Panc1 (cell line): ENCODE measurements at regions not wholly inside any gene's neighbourhood (a gene's known extent, or its start where the extent isn't known, plus 50 kb on each side); places are given as distances from the start of the nearest gene placed in this dataset.

ENCODE experiments used
- ATAC-seq: fragments of 200-7000 bp; cut with Tn5 transposase; 2 replicates; pipeline ENCODE4 v1.9.1; 2020; ENCODE audit warnings: mild to moderate bottlenecking, moderate library complexity
- BruUV-seq: library from RNA; stranded (reverse); fragments of 400-500 nt; replicated peaks from 2 replicates; lab custom pipeline; 2021; lab: Mats Ljungman, UMichigan
- CTCF ChIA-PET: fragments of 300-600 bp; sonication (Branson Sonifier 250); formaldehyde crosslinking; loops from one replicate; lab custom pipeline; 2022; ENCODE audit warnings: antibody characterized with exemption; lab: Charles Lee
- POLR2A ChIA-PET: fragments of 300-600 bp; sonication (Branson Sonifier 250); formaldehyde crosslinking; loops from one replicate; lab custom pipeline; 2022; ENCODE audit warnings: antibody characterized with exemption; lab: Charles Lee
- DNase-seq: peaks from one replicate; pipeline ENCODE4 v3.0.0-alpha.2; 2010; ENCODE audit warnings: low read depth, low spot score
- H3K27ac ChIP-seq: 2 replicates; pipeline ENCODE4 v1.5.1; 2011; ENCODE audit warnings: mild to moderate bottlenecking, low read length, inconsistent platforms
- H3K27me3 ChIP-seq: fragments of 200-500 bp; sonication (Bioruptor generic); 2 replicates; pipeline ENCODE4 v1.6.0; 2014; ENCODE audit warnings: low read length, inconsistent platforms; ENCODE audit not compliant: control insufficient read depth, insufficient read depth
- H3K36me3 ChIP-seq: fragments of 200-500 bp; sonication (Bioruptor generic); 2 replicates; pipeline ENCODE4 v1.5.1; 2014; ENCODE audit warnings: inconsistent platforms, mild to moderate bottlenecking, low read length, moderate library complexity; ENCODE audit not compliant: control insufficient read depth, insufficient read depth
- H3K4me1 ChIP-seq: 2 replicates; pipeline ENCODE4 v1.5.1; 2011; ENCODE audit warnings: inconsistent platforms, mild to moderate bottlenecking, low read length, moderate library complexity; ENCODE audit not compliant: control insufficient read depth, insufficient read depth
- H3K4me3 ChIP-seq, 2 experiments: 2 replicates each; pipeline ENCODE4 v1.5.1; 2011 to 2012; ENCODE audit warnings: low read depth in 2 of 2, low read length in 2 of 2, mild to moderate bottlenecking in 2 of 2, inconsistent platforms in 1 of 2, moderate library complexity in 1 of 2
- H3K9me3 ChIP-seq: fragments of 200-500 bp; sonication (Bioruptor generic); 2 replicates; pipeline ENCODE4 v1.5.1; 2014; ENCODE audit warnings: low read depth, mild to moderate bottlenecking, inconsistent platforms, low read length, moderate library complexity; ENCODE audit not compliant: control insufficient read depth, insufficient read depth
- CTCF ChIP-seq: fragments of 450-650 bp; IDR thresholded peaks from 2 replicates; pipeline ENCODE4 v1.5.1; 2017; ENCODE audit warnings: mild to moderate bottlenecking
- POLR2AphosphoS5 ChIP-seq: IDR thresholded peaks from 2 replicates; pipeline ENCODE4 v1.6.1; 2012; ENCODE audit warnings: mild to moderate bottlenecking, low read depth, low read length, moderate library complexity
- REST ChIP-seq, 2 experiments: IDR thresholded peaks; 2 replicates each; pipeline ENCODE4 v1.6.1; 2011 to 2012; ENCODE audit warnings: low read depth in 2 of 2, control low read depth in 1 of 2, low read length in 1 of 2, mild to moderate bottlenecking in 1 of 2, moderate library complexity in 1 of 2; ENCODE audit not compliant: insufficient read depth in 1 of 2
- SIN3A ChIP-seq: IDR thresholded peaks from 2 replicates; pipeline ENCODE4 v1.6.1; 2012; ENCODE audit warnings: low read depth, mild to moderate bottlenecking, low read length, moderate library complexity, borderline replicate concordance; ENCODE audit not compliant: insufficient read depth
- TCF7L2 ChIP-seq: IDR thresholded peaks from 2 replicates; pipeline ENCODE4 v1.6.1; 2011; ENCODE audit warnings: mild to moderate bottlenecking, low read depth, low read length, inconsistent platforms
- in situ Hi-C: cut with HindIII; loops from 2 replicates; pipeline ENCODE4 v1.10.0; 2016; ENCODE audit warnings: low sequenced_read_pairs, low pct_unique_long_range_greater_than_20kb
- intact Hi-C: fragments of 100-400 bp; cut with micrococcal nuclease; formaldehyde crosslinking; loops from one replicate; pipeline ENCODE4 v1.10.0; 2022; ENCODE audit not compliant: unreplicated experiment

GRCh38 chr12:127600211-127600610 lies 666.8 kb upstream of the TMEM132C start:
- in situ Hi-C loops (no loop called here), intact Hi-C loops (no loop called here)
- Histone ChIP-seq H3K27me3 (no peaks in the 10 kb centered on the region), H3K27ac (no peak overlapping the region), H3K4me1 (no peaks in the 10 kb centered on the region), H3K9me3 (no peaks in the 10 kb centered on the region), H3K4me3 (no peak overlapping the region), H3K36me3 (no peaks in the 10 kb centered on the region)
- no TSS peak for BruUV-seq
- POLR2A ChIA-PET, result no interaction called here
- TF ChIP-seq CTCF, result 0 out of 2 replicates have a peak, but pooled peaks have one; percentile 4
- no peak for TF ChIP-seq TCF7L2
- CTCF ChIA-PET, result no interaction called here
- no peak for ATAC-seq
- no peak for DNase-seq

- ChIA-PET POLR2A (no interaction called here), CTCF (no interaction called here)
- H3K4me1 ChIP-seq, result no peaks in the 10 kb centered on the region
- no peak for ATAC-seq
- no peak overlapping the region for H3K27ac ChIP-seq
- no TSS peak for BruUV-seq
- H3K9me3 ChIP-seq, result no peaks in the 10 kb centered on the region
- no peaks in the 10 kb centered on the region for H3K27me3 ChIP-seq
- H3K36me3 ChIP-seq, result no peaks in the 10 kb centered on the region
- DNase-seq, result no peak
- intact Hi-C loops (no loop called here), in situ Hi-C loops (no loop called here)
- H3K4me3 ChIP-seq, result no peak overlapping the region
- TF ChIP-seq POLR2AphosphoS5, result no peak
- no peak for TF ChIP-seq TCF7L2
- no peak for TF ChIP-seq CTCF
- TF ChIP-seq REST (IDR thresholded peaks at IDR 0.05; ENCODE audit: insufficient read depth in 1 of 2, low read depth in 2 of 2, low read length in 1 of 2), result no peak
- TF ChIP-seq SIN3A, result no peak
Measured at GRCh38 chr12:127606476-127607015, 660.4 kb upstream of the TMEM132C start.
